ENCODE measurements at regions not wholly inside any gene's neighbourhood (a gene's known extent, or its start where the extent isn't known, plus 50 kb on each side); places are given as distances from the start of the nearest gene placed in this dataset.

DNA sequence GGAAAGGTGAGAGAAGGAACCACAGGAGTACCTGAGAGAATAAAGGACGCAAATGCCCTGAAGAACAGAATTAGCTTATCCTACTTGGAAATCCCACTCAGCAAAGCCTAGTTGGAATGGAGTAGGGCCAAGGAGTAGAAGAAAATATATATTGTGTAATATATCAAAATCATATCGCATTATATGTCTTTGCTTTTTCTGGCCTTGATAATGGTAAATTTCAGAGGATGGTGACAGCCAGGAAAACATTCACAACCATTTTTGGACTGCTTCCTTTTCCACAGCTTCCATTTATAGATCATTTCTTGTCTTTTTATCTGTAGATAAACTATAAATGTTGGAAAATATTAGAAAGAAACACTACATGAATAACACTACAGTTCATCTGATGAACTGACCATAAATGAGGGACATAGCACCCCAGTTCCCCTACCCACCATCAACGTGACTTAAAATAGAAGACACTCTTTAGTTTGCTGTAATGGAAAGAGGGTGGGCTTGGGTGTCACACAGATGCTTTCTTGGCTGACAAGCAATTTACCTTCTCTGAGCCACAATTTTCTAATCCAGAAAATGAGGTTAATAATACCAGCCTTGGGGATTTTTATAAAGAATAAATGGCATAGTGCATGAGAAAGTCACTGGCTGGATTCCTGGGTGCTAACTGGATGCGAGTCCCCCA, 569.6 kb downstream of the NTRK3 start:
- TF ChIP-seq, protein P1, sequence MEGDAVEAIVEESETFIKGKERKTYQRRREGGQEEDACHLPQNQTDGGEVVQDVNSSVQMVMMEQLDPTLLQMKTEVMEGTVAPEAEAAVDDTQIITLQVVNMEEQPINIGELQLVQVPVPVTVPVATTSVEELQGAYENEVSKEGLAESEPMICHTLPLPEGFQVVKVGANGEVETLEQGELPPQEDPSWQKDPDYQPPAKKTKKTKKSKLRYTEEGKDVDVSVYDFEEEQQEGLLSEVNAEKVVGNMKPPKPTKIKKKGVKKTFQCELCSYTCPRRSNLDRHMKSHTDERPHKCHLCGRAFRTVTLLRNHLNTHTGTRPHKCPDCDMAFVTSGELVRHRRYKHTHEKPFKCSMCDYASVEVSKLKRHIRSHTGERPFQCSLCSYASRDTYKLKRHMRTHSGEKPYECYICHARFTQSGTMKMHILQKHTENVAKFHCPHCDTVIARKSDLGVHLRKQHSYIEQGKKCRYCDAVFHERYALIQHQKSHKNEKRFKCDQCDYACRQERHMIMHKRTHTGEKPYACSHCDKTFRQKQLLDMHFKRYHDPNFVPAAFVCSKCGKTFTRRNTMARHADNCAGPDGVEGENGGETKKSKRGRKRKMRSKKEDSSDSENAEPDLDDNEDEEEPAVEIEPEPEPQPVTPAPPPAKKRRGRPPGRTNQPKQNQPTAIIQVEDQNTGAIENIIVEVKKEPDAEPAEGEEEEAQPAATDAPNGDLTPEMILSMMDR (conservative IDR thresholded peaks at IDR 0.05; ENCODE audit: low read length) = no peak
- TF ChIP-seq EZH2phosphoT487 (IDR thresholded peaks at IDR 0.05; ENCODE audit: borderline replicate concordance, low read depth, low read length) = no peak

Data from OCI-LY7 (cell line).